ENCODE measurements at regions not wholly inside any gene's neighbourhood (a gene's known extent, or its start where the extent isn't known, plus 50 kb on each side); places are given as distances from the start of the nearest gene placed in this dataset.
"Not testable (repeated sequence)": the region's sequence is repeated elsewhere in the genome, so short reads cannot be mapped to it uniquely, and the experiment has no call there.

DNA sequence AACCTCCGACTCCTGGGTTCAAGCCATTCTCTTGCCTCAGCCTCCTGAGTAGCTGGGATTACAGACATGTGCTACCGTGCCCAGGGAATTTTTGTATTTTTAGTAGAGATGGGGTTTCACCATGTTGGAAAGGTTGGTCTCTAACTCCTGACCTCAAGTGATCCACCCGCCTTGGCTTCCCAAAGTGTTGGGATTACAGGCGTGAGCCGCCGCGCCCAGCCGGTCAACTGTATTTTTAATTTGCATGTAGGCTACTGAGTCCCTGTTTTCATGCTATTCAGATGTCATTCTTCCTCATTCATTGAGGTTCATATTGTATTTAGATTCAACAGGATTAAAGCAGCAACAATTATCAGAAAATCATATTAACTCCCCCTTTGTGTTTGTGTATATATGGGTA lies 425.1 kb upstream of the IZUMO3 start:
- H3K9me3 ChIP-seq (ENCODE audit: control extremely low read depth in 1 of 5, control insufficient read depth in 4 of 5, insufficient read depth in 2 of 5, low read depth in 1 of 5, low read length in 4 of 5); H3K27me3 ChIP-seq (replicated peaks in 2 of 5; ENCODE audit: control insufficient read depth in 4 of 5, insufficient read depth in 5 of 5, low read length in 4 of 5); H3K4me3 ChIP-seq (ENCODE audit: control insufficient read depth in 1 of 7, extremely low read depth in 1 of 7, insufficient read depth in 4 of 7, low read depth in 2 of 7, low read length in 6 of 7); H3K4me1 ChIP-seq (ENCODE audit: control extremely low read depth in 1 of 4, control insufficient read depth in 4 of 4, insufficient read depth in 4 of 4, low read length in 3 of 4); DNase-seq; H3K27ac ChIP-seq (ENCODE audit: insufficient read depth in 1 of 2, low read depth in 1 of 2, low read length in 2 of 2, poor library complexity in 1 of 2, severe bottlenecking in 2 of 2); H3K36me3 ChIP-seq (ENCODE audit: control insufficient read depth in 4 of 4, insufficient read depth in 4 of 4, low read length in 3 of 4); POLR2A ChIA-PET; CTCF ChIA-PET: not testable (repeated sequence)
- 88% methylated on average over 8 of the region's 8 CpGs for WGBS (ENCODE audit: insufficient coverage)

DNA sequence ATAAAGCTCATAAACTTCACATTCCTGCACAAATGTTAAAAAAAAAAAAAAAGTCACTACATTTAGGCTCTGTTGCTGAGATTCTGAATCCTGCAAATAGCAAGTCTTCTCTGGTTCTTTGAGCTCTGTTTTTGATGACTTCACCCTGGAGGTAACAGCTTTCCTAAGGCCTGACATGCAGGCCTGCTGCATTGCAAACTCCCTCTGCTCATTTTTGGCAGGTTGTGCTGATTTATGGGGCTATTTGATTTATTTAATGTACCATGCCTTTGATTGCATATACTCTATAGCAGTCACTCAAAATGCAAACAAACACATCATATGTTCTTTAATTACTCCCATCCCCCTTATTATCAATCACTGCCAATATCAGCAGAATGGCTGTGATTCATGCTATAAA lies 416.1 kb upstream of the IZUMO3 start:
- CTCF ChIA-PET: interaction anchor here (1.4 kb wide), 1 partner anchor 12 kb away, joined by 4 read pairs; no protein-coding TSS in a partner anchor
- Histone ChIP-seq H3K4me1 (ENCODE audit: control extremely low read depth in 1 of 4, control insufficient read depth in 4 of 4, insufficient read depth in 4 of 4, low read length in 3 of 4) (no peaks in the 10 kb centered on the region), H3K27ac (ENCODE audit: insufficient read depth in 1 of 2, low read depth in 1 of 2, low read length in 2 of 2, poor library complexity in 1 of 2, severe bottlenecking in 2 of 2) (no peak overlapping the region), H3K27me3 (replicated peaks in 2 of 5; ENCODE audit: control insufficient read depth in 4 of 5, insufficient read depth in 5 of 5, low read length in 4 of 5) (no peaks in the 10 kb centered on the region), H3K9me3 (ENCODE audit: control extremely low read depth in 1 of 5, control insufficient read depth in 4 of 5, insufficient read depth in 2 of 5, low read depth in 1 of 5, low read length in 4 of 5) (no peaks in the 10 kb centered on the region), H3K36me3 (ENCODE audit: control insufficient read depth in 4 of 4, insufficient read depth in 4 of 4, low read length in 3 of 4) (no peaks in the 10 kb centered on the region), H3K4me3 (ENCODE audit: control insufficient read depth in 1 of 7, extremely low read depth in 1 of 7, insufficient read depth in 4 of 7, low read depth in 2 of 7, low read length in 6 of 7) (no peak overlapping the region)
- POLR2A ChIA-PET: no interaction called here
- DNase-seq: no peak

DNA sequence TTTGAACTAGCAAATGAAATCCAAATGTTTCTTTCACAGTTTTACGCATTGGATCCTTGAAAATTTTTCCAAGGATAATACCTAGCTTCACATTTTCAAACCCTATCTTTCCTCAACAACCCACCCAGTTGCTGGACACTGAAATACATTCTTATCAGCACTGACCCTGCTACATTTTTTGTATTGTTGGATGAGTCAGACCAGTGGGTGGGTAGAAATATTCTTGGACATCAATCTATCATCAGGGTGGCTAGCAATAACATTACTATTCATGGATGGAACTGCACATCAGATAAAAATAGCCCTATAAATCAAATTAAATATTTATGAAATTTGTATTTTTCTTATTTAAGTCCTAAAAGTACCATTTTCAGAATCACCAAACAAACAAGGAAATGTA lies 407.4 kb upstream of the IZUMO3 start:
- POLR2A ChIA-PET: no interaction called here
- WGBS (ENCODE audit: insufficient coverage): 100% methylated on average over 1 of the region's 1 CpG

DNA sequence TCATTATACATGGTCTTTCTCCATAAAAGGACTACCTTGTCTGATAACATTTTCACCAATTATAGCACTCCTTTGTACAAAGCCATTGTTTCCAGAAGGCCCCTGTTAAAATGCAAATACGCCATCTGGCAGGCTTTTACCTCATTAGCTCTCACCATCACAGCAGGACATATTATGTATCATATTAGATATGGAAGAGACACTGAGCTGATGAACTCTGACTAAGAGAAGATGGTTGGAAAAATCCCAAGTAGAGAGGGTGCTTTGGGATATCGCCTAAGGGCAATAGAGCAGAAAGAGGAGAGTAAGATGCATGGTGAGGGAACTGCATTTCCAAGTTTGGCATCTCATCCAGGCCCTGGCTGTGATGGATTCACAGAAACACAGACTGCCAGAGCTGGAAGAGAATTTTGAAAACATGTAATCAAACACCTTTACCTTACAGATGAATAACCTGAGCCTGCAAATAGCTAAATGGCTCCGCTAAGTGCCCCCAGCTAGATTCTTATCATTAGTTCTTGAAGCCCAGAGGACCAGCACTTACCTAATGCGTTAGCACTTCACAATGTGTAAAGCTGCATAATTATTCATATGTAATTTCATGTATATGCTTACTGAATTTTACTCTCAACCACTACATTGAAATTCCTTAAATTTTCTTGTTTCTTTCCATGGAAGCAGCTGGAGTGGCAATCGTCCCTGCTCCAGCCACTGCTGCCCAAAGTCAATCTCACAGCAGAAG lies 393.6 kb upstream of the IZUMO3 start:
- POLR2A ChIA-PET: no interaction called here
- Histone ChIP-seq H3K9me3 (ENCODE audit: control extremely low read depth in 1 of 5, control insufficient read depth in 4 of 5, insufficient read depth in 2 of 5, low read depth in 1 of 5, low read length in 4 of 5) (no peaks in the 10 kb centered on the region), H3K36me3 (ENCODE audit: control insufficient read depth in 4 of 4, insufficient read depth in 4 of 4, low read length in 3 of 4) (no peaks in the 10 kb centered on the region), H3K4me1 (ENCODE audit: control extremely low read depth in 1 of 4, control insufficient read depth in 4 of 4, insufficient read depth in 4 of 4, low read length in 3 of 4) (no peaks in the 10 kb centered on the region), H3K27ac (ENCODE audit: insufficient read depth in 1 of 2, low read depth in 1 of 2, low read length in 2 of 2, poor library complexity in 1 of 2, severe bottlenecking in 2 of 2) (no peak overlapping the region), H3K27me3 (replicated peaks in 2 of 5; ENCODE audit: control insufficient read depth in 4 of 5, insufficient read depth in 5 of 5, low read length in 4 of 5) (no peaks in the 10 kb centered on the region), H3K4me3 (ENCODE audit: control insufficient read depth in 1 of 7, extremely low read depth in 1 of 7, insufficient read depth in 4 of 7, low read depth in 2 of 7, low read length in 6 of 7) (no peak overlapping the region)
- DNase-seq: no peak
- 70% methylated on average over 1 of the region's 5 CpGs for WGBS (ENCODE audit: insufficient coverage)
- CTCF ChIA-PET: no interaction called here

More for the DNA sequence above, 407.4 kb upstream of the IZUMO3 start:
- CTCF ChIA-PET: no interaction called here
- Histone ChIP-seq H3K27me3 (replicated peaks in 2 of 5; ENCODE audit: control insufficient read depth in 4 of 5, insufficient read depth in 5 of 5, low read length in 4 of 5) (no peaks in the 10 kb centered on the region), H3K36me3 (ENCODE audit: control insufficient read depth in 4 of 4, insufficient read depth in 4 of 4, low read length in 3 of 4) (no peaks in the 10 kb centered on the region), H3K4me3 (ENCODE audit: control insufficient read depth in 1 of 7, extremely low read depth in 1 of 7, insufficient read depth in 4 of 7, low read depth in 2 of 7, low read length in 6 of 7) (no peak overlapping the region), H3K4me1 (ENCODE audit: control extremely low read depth in 1 of 4, control insufficient read depth in 4 of 4, insufficient read depth in 4 of 4, low read length in 3 of 4) (no peaks in the 10 kb centered on the region), H3K27ac (ENCODE audit: insufficient read depth in 1 of 2, low read depth in 1 of 2, low read length in 2 of 2, poor library complexity in 1 of 2, severe bottlenecking in 2 of 2) (no peak overlapping the region), H3K9me3 (ENCODE audit: control extremely low read depth in 1 of 5, control insufficient read depth in 4 of 5, insufficient read depth in 2 of 5, low read depth in 1 of 5, low read length in 4 of 5) (peaks cover 0 to 3% (median 0%) of the 10 kb centered on the region in 5 experiments)
- DNase-seq: no peak

DNA sequence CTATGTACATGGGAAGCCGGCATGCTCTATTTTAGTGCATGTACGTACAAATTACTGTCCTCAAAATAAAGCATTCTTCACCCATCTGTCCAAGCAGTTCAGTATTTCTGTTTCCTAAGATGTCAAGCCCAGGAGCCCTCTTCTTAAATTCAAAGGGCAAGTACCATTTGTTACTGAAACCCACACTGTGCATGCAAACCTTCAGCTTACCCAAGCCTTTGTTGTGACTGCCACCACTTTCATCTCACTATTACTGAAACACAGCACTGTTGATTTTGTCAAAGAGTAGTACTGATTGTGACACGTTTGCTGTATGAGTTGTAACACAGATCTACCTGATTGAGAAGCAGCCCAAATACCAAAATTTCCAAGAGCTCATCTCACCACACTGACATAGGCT lies 390.4 kb upstream of the IZUMO3 start:
- WGBS (ENCODE audit: insufficient coverage): 100% methylated on average over 2 of the region's 3 CpGs
- POLR2A ChIA-PET: no interaction called here

DNA sequence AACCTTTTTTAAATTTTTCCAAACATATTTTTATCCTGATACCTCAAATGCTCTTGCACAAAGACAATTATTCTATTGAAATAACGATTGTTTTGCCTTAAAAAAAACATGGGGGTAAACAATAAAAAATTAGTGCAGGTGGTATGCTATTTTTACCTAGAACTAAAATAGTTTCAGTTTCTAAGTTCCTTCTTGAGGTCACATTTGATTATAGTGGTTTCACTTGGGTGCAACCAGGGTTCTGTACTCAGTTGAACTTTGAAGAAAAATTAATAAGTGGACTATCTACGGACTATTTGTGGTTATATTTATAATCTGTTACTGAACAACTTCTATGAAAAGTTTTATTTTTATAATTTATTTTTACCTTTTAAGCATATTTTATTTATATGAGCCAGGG lies 387.1 kb upstream of the IZUMO3 start:
- POLR2A ChIA-PET: no interaction called here
- no peak for DNase-seq
- H3K4me3 ChIP-seq (ENCODE audit: control insufficient read depth in 1 of 7, extremely low read depth in 1 of 7, insufficient read depth in 4 of 7, low read depth in 2 of 7, low read length in 6 of 7): no peak overlapping the region

More for the DNA sequence above, 390.4 kb upstream of the IZUMO3 start:
- Histone ChIP-seq H3K4me1 (ENCODE audit: control extremely low read depth in 1 of 4, control insufficient read depth in 4 of 4, insufficient read depth in 4 of 4, low read length in 3 of 4) (no peaks in the 10 kb centered on the region), H3K4me3 (ENCODE audit: control insufficient read depth in 1 of 7, extremely low read depth in 1 of 7, insufficient read depth in 4 of 7, low read depth in 2 of 7, low read length in 6 of 7) (no peak overlapping the region), H3K27me3 (replicated peaks in 2 of 5; ENCODE audit: control insufficient read depth in 4 of 5, insufficient read depth in 5 of 5, low read length in 4 of 5) (no peaks in the 10 kb centered on the region), H3K36me3 (ENCODE audit: control insufficient read depth in 4 of 4, insufficient read depth in 4 of 4, low read length in 3 of 4) (no peaks in the 10 kb centered on the region), H3K27ac (ENCODE audit: insufficient read depth in 1 of 2, low read depth in 1 of 2, low read length in 2 of 2, poor library complexity in 1 of 2, severe bottlenecking in 2 of 2) (no peak overlapping the region), H3K9me3 (ENCODE audit: control extremely low read depth in 1 of 5, control insufficient read depth in 4 of 5, insufficient read depth in 2 of 5, low read depth in 1 of 5, low read length in 4 of 5) (peaks cover 0 to 1% (median 0%) of the 10 kb centered on the region in 5 experiments)
- CTCF ChIA-PET: no interaction called here
- no peak for DNase-seq

DNA sequence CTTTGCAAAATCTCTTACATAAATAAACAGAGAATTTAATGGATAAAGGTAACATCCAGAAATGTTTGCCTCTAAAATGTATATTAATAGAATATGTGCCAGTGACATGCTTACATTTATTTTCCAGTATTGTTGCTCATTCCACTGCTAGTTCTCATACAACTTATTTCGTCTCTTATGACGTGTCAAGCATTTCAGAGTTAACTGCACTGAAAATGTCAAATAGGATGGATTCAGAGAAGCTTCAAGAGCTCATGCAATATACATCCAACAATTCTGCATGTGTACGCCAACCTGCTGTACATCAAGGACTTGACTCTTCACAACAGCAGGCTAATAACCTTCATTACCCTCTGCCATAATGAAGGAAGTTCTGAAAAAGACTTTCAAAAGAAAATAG lies 386.2 kb upstream of the IZUMO3 start:
- WGBS (ENCODE audit: insufficient coverage): 100% methylated on average over 1 of the region's 3 CpGs
- ChIA-PET CTCF (no interaction called here), POLR2A (no interaction called here)
- Histone ChIP-seq H3K9me3 (ENCODE audit: control extremely low read depth in 1 of 5, control insufficient read depth in 4 of 5, insufficient read depth in 2 of 5, low read depth in 1 of 5, low read length in 4 of 5) (peaks cover 0 to 1% (median 0%) of the 10 kb centered on the region in 5 experiments), H3K27me3 (replicated peaks in 2 of 5; ENCODE audit: control insufficient read depth in 4 of 5, insufficient read depth in 5 of 5, low read length in 4 of 5) (no peaks in the 10 kb centered on the region), H3K4me1 (ENCODE audit: control extremely low read depth in 1 of 4, control insufficient read depth in 4 of 4, insufficient read depth in 4 of 4, low read length in 3 of 4) (no peaks in the 10 kb centered on the region), H3K4me3 (ENCODE audit: control insufficient read depth in 1 of 7, extremely low read depth in 1 of 7, insufficient read depth in 4 of 7, low read depth in 2 of 7, low read length in 6 of 7) (no peak overlapping the region), H3K27ac (ENCODE audit: insufficient read depth in 1 of 2, low read depth in 1 of 2, low read length in 2 of 2, poor library complexity in 1 of 2, severe bottlenecking in 2 of 2) (no peak overlapping the region), H3K36me3 (ENCODE audit: control insufficient read depth in 4 of 4, insufficient read depth in 4 of 4, low read length in 3 of 4) (no peaks in the 10 kb centered on the region)
- DNase-seq: no peak

More for the DNA sequence above, 387.1 kb upstream of the IZUMO3 start:
- Histone ChIP-seq H3K9me3 (ENCODE audit: control extremely low read depth in 1 of 5, control insufficient read depth in 4 of 5, insufficient read depth in 2 of 5, low read depth in 1 of 5, low read length in 4 of 5) (peaks cover 0 to 1% (median 0%) of the 10 kb centered on the region in 5 experiments), H3K27ac (ENCODE audit: insufficient read depth in 1 of 2, low read depth in 1 of 2, low read length in 2 of 2, poor library complexity in 1 of 2, severe bottlenecking in 2 of 2) (no peak overlapping the region), H3K4me1 (ENCODE audit: control extremely low read depth in 1 of 4, control insufficient read depth in 4 of 4, insufficient read depth in 4 of 4, low read length in 3 of 4) (no peaks in the 10 kb centered on the region), H3K36me3 (ENCODE audit: control insufficient read depth in 4 of 4, insufficient read depth in 4 of 4, low read length in 3 of 4) (no peaks in the 10 kb centered on the region), H3K27me3 (replicated peaks in 2 of 5; ENCODE audit: control insufficient read depth in 4 of 5, insufficient read depth in 5 of 5, low read length in 4 of 5) (no peaks in the 10 kb centered on the region)
- CTCF ChIA-PET: no interaction called here
- no CpG with 5 or more reads among the region's 2 CpGs for WGBS (ENCODE audit: insufficient coverage)

Data from common myeloid progenitor, CD34-positive (primary cell).